ENCODE measurements at regions not wholly inside any gene's neighbourhood (a gene's known extent, or its start where the extent isn't known, plus 50 kb on each side); places are given as distances from the start of the nearest gene placed in this dataset.

DNA sequence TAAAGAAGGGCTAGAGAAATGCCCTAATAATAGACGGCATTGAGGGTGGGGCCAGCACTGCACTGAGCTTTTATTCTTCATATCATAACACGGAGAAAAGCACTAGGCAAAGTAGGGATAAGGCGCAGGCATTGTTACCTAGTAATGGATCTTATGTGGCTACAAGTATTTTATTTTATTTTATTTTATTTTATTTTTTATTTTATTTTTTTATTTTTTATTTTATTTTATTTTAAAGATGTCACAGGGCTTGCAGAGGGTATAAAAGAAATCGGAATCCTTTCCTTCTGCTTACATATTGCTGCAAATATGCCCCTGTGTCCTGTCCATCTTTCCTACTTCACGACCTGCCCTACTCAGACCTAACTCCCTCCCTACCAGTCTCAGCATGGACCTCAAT is 452.0 kb upstream of the KIRREL3 start:
- no peak overlapping the region for H3K4me3 ChIP-seq (ENCODE audit: low read depth, low read length)

GRCh38 chr11:127451861-127452260 is 451.3 kb upstream of the KIRREL3 start:
- TF ChIP-seq, protein P1, sequence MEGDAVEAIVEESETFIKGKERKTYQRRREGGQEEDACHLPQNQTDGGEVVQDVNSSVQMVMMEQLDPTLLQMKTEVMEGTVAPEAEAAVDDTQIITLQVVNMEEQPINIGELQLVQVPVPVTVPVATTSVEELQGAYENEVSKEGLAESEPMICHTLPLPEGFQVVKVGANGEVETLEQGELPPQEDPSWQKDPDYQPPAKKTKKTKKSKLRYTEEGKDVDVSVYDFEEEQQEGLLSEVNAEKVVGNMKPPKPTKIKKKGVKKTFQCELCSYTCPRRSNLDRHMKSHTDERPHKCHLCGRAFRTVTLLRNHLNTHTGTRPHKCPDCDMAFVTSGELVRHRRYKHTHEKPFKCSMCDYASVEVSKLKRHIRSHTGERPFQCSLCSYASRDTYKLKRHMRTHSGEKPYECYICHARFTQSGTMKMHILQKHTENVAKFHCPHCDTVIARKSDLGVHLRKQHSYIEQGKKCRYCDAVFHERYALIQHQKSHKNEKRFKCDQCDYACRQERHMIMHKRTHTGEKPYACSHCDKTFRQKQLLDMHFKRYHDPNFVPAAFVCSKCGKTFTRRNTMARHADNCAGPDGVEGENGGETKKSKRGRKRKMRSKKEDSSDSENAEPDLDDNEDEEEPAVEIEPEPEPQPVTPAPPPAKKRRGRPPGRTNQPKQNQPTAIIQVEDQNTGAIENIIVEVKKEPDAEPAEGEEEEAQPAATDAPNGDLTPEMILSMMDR (IDR thresholded peaks at IDR 0.05; ENCODE audit: low read depth, low read length), result no peak
- H3K4me3 ChIP-seq (ENCODE audit: low read depth, low read length), result no peak overlapping the region

More for the DNA sequence above, 452.0 kb upstream of the KIRREL3 start:
- TF ChIP-seq, protein P1 (IDR thresholded peaks at IDR 0.05; ENCODE audit: low read depth, low read length), result no peak

- H3K4me3 ChIP-seq (ENCODE audit: low read depth, low read length), result no peak overlapping the region
- TF ChIP-seq, protein P1 (IDR thresholded peaks at IDR 0.05; ENCODE audit: low read depth, low read length), result no peak
These were observed 447.5 kb upstream of the KIRREL3 start for GRCh38 chr11:127448101-127448500.

DNA sequence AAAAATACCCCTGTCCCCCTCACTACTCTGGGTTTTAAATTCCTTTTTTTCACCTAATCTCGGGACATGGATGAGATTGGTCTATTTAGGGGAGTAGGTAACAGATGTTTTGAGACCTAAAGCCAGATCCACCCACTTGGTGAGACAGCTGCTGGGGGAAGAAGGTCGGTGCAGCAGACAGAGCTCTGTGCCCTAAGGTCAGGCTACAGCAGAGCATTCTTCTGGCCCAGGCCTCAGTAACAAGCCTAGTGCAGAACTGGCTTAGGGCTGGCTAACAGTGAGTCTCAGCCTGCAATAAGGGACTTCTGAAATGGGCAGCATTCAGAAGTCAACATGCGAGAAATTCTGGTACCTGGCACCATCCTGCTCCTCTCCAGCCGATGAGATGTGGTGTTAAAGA is 444.9 kb upstream of the KIRREL3 start:
- no peak overlapping the region for H3K4me3 ChIP-seq (ENCODE audit: low read depth, low read length)
- TF ChIP-seq, protein P1 (IDR thresholded peaks at IDR 0.05; ENCODE audit: low read depth, low read length), result no peak

- H3K4me3 ChIP-seq (ENCODE audit: low read depth, low read length), result no peak overlapping the region
- TF ChIP-seq, protein P1 (IDR thresholded peaks at IDR 0.05; ENCODE audit: low read depth, low read length), result no peak
These were observed 442.7 kb upstream of the KIRREL3 start for GRCh38 chr11:127443297-127443696.

DNA sequence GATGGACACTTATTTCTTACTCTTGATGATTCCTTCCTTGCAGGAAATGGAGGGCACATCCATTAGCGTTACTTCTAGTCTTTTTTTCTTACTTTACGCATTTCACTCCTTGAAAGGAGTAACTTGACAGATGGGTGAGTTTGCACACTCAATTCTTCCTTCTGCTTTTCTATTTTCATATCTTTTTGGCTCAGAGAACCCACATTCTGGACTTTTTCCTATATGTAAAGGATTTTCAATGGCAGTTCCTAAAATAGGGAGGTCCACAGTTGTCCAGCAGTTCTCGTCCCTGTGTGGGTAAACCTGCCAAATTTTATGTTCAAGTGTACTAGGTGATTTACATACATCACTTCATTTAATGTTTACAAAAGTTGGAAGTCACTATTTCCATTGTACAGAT is 440.0 kb upstream of the KIRREL3 start:
- TF ChIP-seq, protein P1 (IDR thresholded peaks at IDR 0.05; ENCODE audit: low read depth, low read length), result no peak
- H3K4me3 ChIP-seq (ENCODE audit: low read depth, low read length), result no peak overlapping the region

- no peak overlapping the region for H3K4me3 ChIP-seq (ENCODE audit: low read depth, low read length)
- TF ChIP-seq, protein P1 (IDR thresholded peaks at IDR 0.05; ENCODE audit: low read depth, low read length), result no peak
These were observed 424.7 kb upstream of the KIRREL3 start for GRCh38 chr11:127425281-127425680.

All from WI38 (cell line).